ENCODE measurements at regions not wholly inside any gene's neighbourhood (a gene's known extent, or its start where the extent isn't known, plus 50 kb on each side); places are given as distances from the start of the nearest gene placed in this dataset.

DNA sequence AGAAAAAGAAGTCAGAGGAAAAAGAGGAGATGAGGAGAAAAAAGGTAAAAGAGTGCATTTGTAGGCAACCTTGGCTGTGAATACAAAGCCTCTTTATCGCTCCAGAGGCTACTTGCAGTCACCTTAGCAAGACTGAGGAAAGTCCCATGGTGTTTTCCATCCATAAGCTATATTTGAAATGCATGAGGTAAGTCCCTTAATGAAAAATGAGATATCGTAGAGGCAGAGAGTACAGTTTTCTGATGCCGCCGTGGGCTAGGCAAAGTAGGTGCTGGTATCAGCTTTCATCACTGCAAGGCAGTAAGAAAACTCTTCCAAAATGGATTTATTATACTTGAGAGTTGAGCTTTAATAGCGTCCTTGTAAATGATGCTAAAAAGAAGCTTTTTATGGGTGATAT is 186.8 kb downstream of the ASCL1 start:
- H3K36me3 Mint-ChIP-seq (ENCODE audit: low read depth), result no peaks in the 10 kb centered on the region
- no peak overlapping the region for H3K27ac Mint-ChIP-seq
- no peaks in the 10 kb centered on the region for H3K9me3 Mint-ChIP-seq
- no peaks in the 10 kb centered on the region for H3K9me3 ChIP-seq (ENCODE audit: control insufficient read depth in 1 of 2, insufficient read depth in 1 of 2, low read length in 2 of 2)
- no peak overlapping the region for H3K4me3 Mint-ChIP-seq
- intact Hi-C loops (cut with DNase I, micrococcal nuclease), result no loop called here
- H3K4me3 ChIP-seq (ENCODE audit: low read length), result no peak overlapping the region
- H3K27me3 Mint-ChIP-seq, result no peaks in the 10 kb centered on the region
- CTCF ChIA-PET, result no interaction called here
- no peaks in the 10 kb centered on the region for H3K27me3 ChIP-seq (ENCODE audit: control insufficient read depth in 1 of 2, insufficient read depth in 2 of 2, low read length in 2 of 2)
- no peaks in the 10 kb centered on the region for H3K4me1 ChIP-seq (ENCODE audit: insufficient read depth, low read length)
- no peaks in the 10 kb centered on the region for H3K4me1 Mint-ChIP-seq (ENCODE audit: low read depth)
- TF ChIP-seq, protein P1, sequence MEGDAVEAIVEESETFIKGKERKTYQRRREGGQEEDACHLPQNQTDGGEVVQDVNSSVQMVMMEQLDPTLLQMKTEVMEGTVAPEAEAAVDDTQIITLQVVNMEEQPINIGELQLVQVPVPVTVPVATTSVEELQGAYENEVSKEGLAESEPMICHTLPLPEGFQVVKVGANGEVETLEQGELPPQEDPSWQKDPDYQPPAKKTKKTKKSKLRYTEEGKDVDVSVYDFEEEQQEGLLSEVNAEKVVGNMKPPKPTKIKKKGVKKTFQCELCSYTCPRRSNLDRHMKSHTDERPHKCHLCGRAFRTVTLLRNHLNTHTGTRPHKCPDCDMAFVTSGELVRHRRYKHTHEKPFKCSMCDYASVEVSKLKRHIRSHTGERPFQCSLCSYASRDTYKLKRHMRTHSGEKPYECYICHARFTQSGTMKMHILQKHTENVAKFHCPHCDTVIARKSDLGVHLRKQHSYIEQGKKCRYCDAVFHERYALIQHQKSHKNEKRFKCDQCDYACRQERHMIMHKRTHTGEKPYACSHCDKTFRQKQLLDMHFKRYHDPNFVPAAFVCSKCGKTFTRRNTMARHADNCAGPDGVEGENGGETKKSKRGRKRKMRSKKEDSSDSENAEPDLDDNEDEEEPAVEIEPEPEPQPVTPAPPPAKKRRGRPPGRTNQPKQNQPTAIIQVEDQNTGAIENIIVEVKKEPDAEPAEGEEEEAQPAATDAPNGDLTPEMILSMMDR (IDR thresholded peaks at IDR 0.05), result no peak
- DNase-seq (no peak), ATAC-seq (ENCODE audit: poor library complexity) (no peak)
- H3K36me3 ChIP-seq (ENCODE audit: insufficient read depth, low read length), result no peaks in the 10 kb centered on the region
- POLR2A ChIA-PET, result no interaction called here
- H3K27ac ChIP-seq (ENCODE audit: low read depth in 1 of 2, low read length in 2 of 2), result no peak overlapping the region

DNA sequence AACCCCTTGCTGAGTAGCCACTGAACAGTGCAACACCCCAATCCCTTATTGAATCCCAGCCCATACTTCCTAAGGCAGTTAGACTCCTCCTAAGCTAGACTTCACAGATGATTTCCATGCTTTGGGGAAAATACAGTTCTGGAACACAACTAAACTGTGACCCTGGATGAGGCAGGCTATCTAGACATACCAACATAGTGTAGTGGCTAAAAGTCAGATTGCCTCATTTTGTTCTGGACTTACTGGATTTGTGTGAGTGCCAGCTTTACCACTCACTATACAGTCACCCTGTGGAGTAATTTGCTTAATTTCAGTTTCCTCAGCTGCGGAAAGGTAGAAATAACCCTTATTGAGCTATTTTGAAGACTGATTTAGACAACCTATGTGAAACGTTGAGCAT is 203.1 kb downstream of the ASCL1 start:
- ATAC-seq (ENCODE audit: poor library complexity) (no peak), DNase-seq (no peak)
- H3K27ac ChIP-seq (ENCODE audit: low read depth in 1 of 2, low read length in 2 of 2), result no peak overlapping the region
- CTCF ChIA-PET, result no interaction called here
- Mint-ChIP-seq H3K36me3 (ENCODE audit: low read depth) (no peaks in the 10 kb centered on the region), H3K4me3 (no peak overlapping the region), H3K27ac (no peak overlapping the region), H3K9me3 (peaks cover 9% of the 10 kb centered on the region), H3K4me1 (ENCODE audit: low read depth) (no peaks in the 10 kb centered on the region), H3K27me3 (no peaks in the 10 kb centered on the region)
- H3K4me1 ChIP-seq (ENCODE audit: insufficient read depth, low read length), result no peaks in the 10 kb centered on the region
- POLR2A ChIA-PET, result no interaction called here
- H3K4me3 ChIP-seq (ENCODE audit: low read length), result no peak overlapping the region
- TF ChIP-seq, protein P1 (IDR thresholded peaks at IDR 0.05), result no peak
- H3K36me3 ChIP-seq (ENCODE audit: insufficient read depth, low read length), result no peaks in the 10 kb centered on the region
- H3K27me3 ChIP-seq (ENCODE audit: control insufficient read depth in 1 of 2, insufficient read depth in 2 of 2, low read length in 2 of 2), result no peaks in the 10 kb centered on the region
- no peaks in the 10 kb centered on the region for H3K9me3 ChIP-seq (ENCODE audit: control insufficient read depth in 1 of 2, insufficient read depth in 1 of 2, low read length in 2 of 2)
- intact Hi-C loops (cut with DNase I, micrococcal nuclease), result no loop called here

DNA sequence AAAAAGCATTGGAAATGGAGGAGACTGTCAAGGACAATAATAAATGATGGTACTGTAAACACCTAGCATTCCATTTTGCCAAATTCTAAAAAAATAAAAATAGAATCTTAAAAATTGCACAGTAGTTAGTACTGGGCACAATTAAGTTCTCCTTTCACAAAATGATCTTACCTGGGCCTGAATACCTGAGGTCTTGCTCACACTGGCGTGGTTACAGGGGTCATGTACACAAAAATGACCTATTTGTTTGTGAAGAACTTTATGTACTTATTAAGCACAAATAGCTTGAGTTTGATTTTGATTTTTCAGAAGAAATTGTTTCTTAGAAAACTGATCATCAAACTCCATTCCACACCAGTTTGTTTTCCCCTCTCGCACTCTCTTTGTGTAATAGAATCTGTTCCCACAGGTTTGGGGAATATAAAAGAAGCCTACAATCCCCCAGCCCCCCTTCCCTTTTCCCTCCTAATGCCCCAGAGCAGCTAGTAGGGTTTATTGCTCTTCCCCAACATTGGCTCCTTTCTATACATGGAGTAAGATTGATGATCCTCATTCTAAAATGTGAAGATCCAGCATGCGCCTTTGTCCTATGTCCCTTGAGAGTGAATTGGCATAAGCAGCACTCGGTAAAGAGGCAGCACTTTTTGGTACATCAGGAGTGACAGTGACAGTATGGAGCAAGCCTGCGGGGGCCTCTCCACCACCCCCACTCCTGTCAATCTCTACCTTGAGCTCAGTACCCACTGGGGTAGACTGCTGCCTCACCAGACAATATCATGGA is 204.3 kb downstream of the ASCL1 start:
- no peaks in the 10 kb centered on the region for H3K36me3 ChIP-seq (ENCODE audit: insufficient read depth, low read length)
- ChIA-PET CTCF (no interaction called here), POLR2A (no interaction called here)
- no peaks in the 10 kb centered on the region for H3K27me3 ChIP-seq (ENCODE audit: control insufficient read depth in 1 of 2, insufficient read depth in 2 of 2, low read length in 2 of 2)
- no peak overlapping the region for H3K27ac ChIP-seq (ENCODE audit: low read depth in 1 of 2, low read length in 2 of 2)
- TF ChIP-seq, protein P1 (IDR thresholded peaks at IDR 0.05), result no peak
- intact Hi-C loops (cut with DNase I, micrococcal nuclease), result no loop called here
- no peaks in the 10 kb centered on the region for H3K4me1 ChIP-seq (ENCODE audit: insufficient read depth, low read length)
- Mint-ChIP-seq H3K9me3 (peaks cover 7% of the 10 kb centered on the region), H3K36me3 (ENCODE audit: low read depth) (no peaks in the 10 kb centered on the region), H3K4me1 (ENCODE audit: low read depth) (no peaks in the 10 kb centered on the region), H3K4me3 (no peak overlapping the region), H3K27ac (no peak overlapping the region), H3K27me3 (no peaks in the 10 kb centered on the region)
- no peaks in the 10 kb centered on the region for H3K9me3 ChIP-seq (ENCODE audit: control insufficient read depth in 1 of 2, insufficient read depth in 1 of 2, low read length in 2 of 2)
- ATAC-seq (ENCODE audit: poor library complexity) (no peak), DNase-seq (no peak)
- no peak overlapping the region for H3K4me3 ChIP-seq (ENCODE audit: low read length)
